Brain microvascular endothelial cell (primary cell): ENCODE measurements at regions not wholly inside any gene's neighbourhood (a gene's known extent, or its start where the extent isn't known, plus 50 kb on each side); places are given as distances from the start of the nearest gene placed in this dataset.

Experiments
- DNase-seq: peaks from one replicate; pipeline ENCODE4 v3.0.0-alpha.2; 2020
- H3K27ac ChIP-seq: fragments of 250-450 bp; sonication (Bioruptor Pico); 2 replicates; pipeline ENCODE4 v1.5.1; 2020; ENCODE audit warnings: mild to moderate bottlenecking, moderate library complexity
- H3K27me3 ChIP-seq: fragments of 250-450 bp; sonication (Bioruptor Pico); replicated peaks from 2 replicates; pipeline ENCODE4 v1.5.1; 2020; ENCODE audit warnings: mild to moderate bottlenecking
- H3K36me3 ChIP-seq: fragments of 250-450 bp; sonication (Bioruptor Pico); replicated peaks from 2 replicates; pipeline ENCODE4 v1.5.1; 2020; ENCODE audit warnings: mild to moderate bottlenecking
- H3K4me3 ChIP-seq: 2 replicates; pipeline ENCODE4 v1.5.1; 2011; ENCODE audit warnings: low read depth, mild to moderate bottlenecking, control low read depth, low read length, moderate library complexity
- CTCF ChIP-seq: IDR thresholded peaks from 2 replicates; pipeline ENCODE4 v1.5.1; 2011; ENCODE audit warnings: low read depth, mild to moderate bottlenecking, moderate library complexity, low read length, control low read depth, inconsistent platforms; ENCODE audit errors: missing control alignments
- in situ Hi-C: cut with HindIII; loops from 2 replicates; pipeline ENCODE4 v1.10.0; 2017; ENCODE audit warnings: low sequenced_read_pairs, low pct_ligation_motif_present

GRCh38 chr18:75839041-75839440 lies 411.5 kb upstream of the SMIM21 start:
- Histone ChIP-seq H3K4me3 (no peak overlapping the region), H3K27me3 (no peaks in the 10 kb centered on the region), H3K27ac (no peak overlapping the region), H3K36me3 (no peaks in the 10 kb centered on the region)
- in situ Hi-C loops = no loop called here
- TF ChIP-seq CTCF = no peak
- DNase-seq = no peak

GRCh38 chr18:75837316-75837715 lies 409.8 kb upstream of the SMIM21 start:
- TF ChIP-seq CTCF = no peak

GRCh38 chr18:75836516-75836915 lies 409.0 kb upstream of the SMIM21 start:
- Histone ChIP-seq H3K36me3 (no peaks in the 10 kb centered on the region), H3K27ac (no peak overlapping the region), H3K4me3 (no peak overlapping the region), H3K27me3 (no peaks in the 10 kb centered on the region)
- TF ChIP-seq CTCF = no peak
- no peak for DNase-seq
- in situ Hi-C loops = no loop called here

More at GRCh38 chr18:75837316-75837715, 409.8 kb upstream of the SMIM21 start:
- H3K4me3 ChIP-seq = no peak overlapping the region
- DNase-seq = no peak
- H3K27me3 ChIP-seq = no peaks in the 10 kb centered on the region
- in situ Hi-C loops = no loop called here
- no peak overlapping the region for H3K27ac ChIP-seq
- H3K36me3 ChIP-seq = no peaks in the 10 kb centered on the region

- DNase-seq = no peak
- H3K27me3 ChIP-seq = no peaks in the 10 kb centered on the region
- H3K27ac ChIP-seq = no peak overlapping the region
- no peak for TF ChIP-seq CTCF
- in situ Hi-C loops = no loop called here
- H3K36me3 ChIP-seq = no peaks in the 10 kb centered on the region
- no peak overlapping the region for H3K4me3 ChIP-seq
Measured at GRCh38 chr18:75831960-75832359, 404.5 kb upstream of the SMIM21 start.

- Histone ChIP-seq H3K36me3 (no peaks in the 10 kb centered on the region), H3K4me3 (no peak overlapping the region), H3K27ac (no peak overlapping the region), H3K27me3 (no peaks in the 10 kb centered on the region)
- TF ChIP-seq CTCF = no peak
- no peak for DNase-seq
- in situ Hi-C loops = no loop called here
Measured at GRCh38 chr18:75830828-75831227, 403.3 kb upstream of the SMIM21 start.

- H3K36me3 ChIP-seq = no peaks in the 10 kb centered on the region
- in situ Hi-C loops = no loop called here
- no peak overlapping the region for H3K27ac ChIP-seq
- no peak overlapping the region for H3K4me3 ChIP-seq
- no peak for TF ChIP-seq CTCF
- no peak for DNase-seq
- no peaks in the 10 kb centered on the region for H3K27me3 ChIP-seq
Measured at GRCh38 chr18:75829091-75829490, 401.6 kb upstream of the SMIM21 start.
